NT2/D1 (cell line): ENCODE measurements at regions not wholly inside any gene's neighbourhood (a gene's known extent, or its start where the extent isn't known, plus 50 kb on each side); places are given as distances from the start of the nearest gene placed in this dataset.
"Not testable (repeated sequence)": the region's sequence is repeated elsewhere in the genome, so short reads cannot be mapped to it uniquely, and the experiment has no call there.

Experiments
- DNase-seq: peaks from one replicate; pipeline ENCODE4 v3.0.0-alpha.2; 2011; ENCODE audit warnings: low read depth, low spot score
- H3K27me3 ChIP-seq: 2 replicates; pipeline ENCODE4 v1.6.0; 2011; ENCODE audit warnings: mild to moderate bottlenecking; ENCODE audit not compliant: insufficient read length, insufficient read depth
- H3K36me3 ChIP-seq: 2 replicates; pipeline ENCODE4 v1.6.1; 2011; ENCODE audit warnings: mild to moderate bottlenecking, low read length, mixed read lengths; ENCODE audit not compliant: insufficient read depth, insufficient read length
- H3K4me1 ChIP-seq: 2 replicates; pipeline ENCODE4 v1.5.1; 2011; ENCODE audit not compliant: insufficient read depth, insufficient read length
- H3K4me3 ChIP-seq: 2 replicates; pipeline ENCODE4 v1.5.1; 2011; ENCODE audit warnings: low read depth; ENCODE audit not compliant: insufficient read length
- H3K9ac ChIP-seq: 2 replicates; pipeline ENCODE4 v1.6.0; 2011; ENCODE audit warnings: low read depth; ENCODE audit not compliant: insufficient read length
- H3K9me3 ChIP-seq: 2 replicates; pipeline ENCODE4 v1.5.1; 2011; ENCODE audit warnings: mild to moderate bottlenecking, low read length; ENCODE audit not compliant: insufficient read depth
- SUZ12 ChIP-seq: IDR thresholded peaks from 2 replicates; pipeline ENCODE4 v1.6.1; 2011; ENCODE audit not compliant: insufficient read length, insufficient read depth; ENCODE audit errors: extremely low read depth
- YY1 ChIP-seq: IDR thresholded peaks from 2 replicates; pipeline ENCODE4 v1.6.1; 2011; ENCODE audit not compliant: insufficient read length, insufficient read depth
- ZNF274 ChIP-seq: IDR thresholded peaks from 2 replicates; pipeline ENCODE4 v1.6.1; 2011; ENCODE audit warnings: mild to moderate bottlenecking, low read depth, low read length

DNA sequence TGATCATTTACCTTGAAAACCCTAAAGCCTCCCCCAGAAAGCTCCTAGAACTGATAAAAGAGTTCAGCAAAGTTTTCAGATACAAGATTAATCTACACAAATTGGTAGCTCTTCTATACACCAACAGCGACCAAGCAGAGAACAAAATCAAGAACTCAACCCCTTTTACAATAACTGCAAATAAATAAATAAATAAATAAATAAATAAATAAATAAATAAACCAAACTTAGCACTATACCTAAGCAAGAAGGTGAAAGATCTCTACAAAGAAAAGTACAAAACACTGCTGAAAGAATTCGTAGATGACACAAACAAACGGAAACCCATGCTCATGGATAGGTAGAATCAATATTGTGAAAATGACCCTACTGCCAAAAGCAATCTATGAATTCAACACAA is 182.0 kb upstream of the RND3 start:
- H3K9me3 ChIP-seq, result no peaks in the 10 kb centered on the region
- no peaks in the 10 kb centered on the region for H3K36me3 ChIP-seq
- DNase-seq, result no peak
- H3K4me1 ChIP-seq, result no peaks in the 10 kb centered on the region
- TF ChIP-seq YY1 (no peak), SUZ12 (no peak), ZNF274 (no peak)
- H3K27me3 ChIP-seq, result no peaks in the 10 kb centered on the region
- no peak overlapping the region for H3K4me3 ChIP-seq
- H3K9ac ChIP-seq, result no peak overlapping the region

DNA sequence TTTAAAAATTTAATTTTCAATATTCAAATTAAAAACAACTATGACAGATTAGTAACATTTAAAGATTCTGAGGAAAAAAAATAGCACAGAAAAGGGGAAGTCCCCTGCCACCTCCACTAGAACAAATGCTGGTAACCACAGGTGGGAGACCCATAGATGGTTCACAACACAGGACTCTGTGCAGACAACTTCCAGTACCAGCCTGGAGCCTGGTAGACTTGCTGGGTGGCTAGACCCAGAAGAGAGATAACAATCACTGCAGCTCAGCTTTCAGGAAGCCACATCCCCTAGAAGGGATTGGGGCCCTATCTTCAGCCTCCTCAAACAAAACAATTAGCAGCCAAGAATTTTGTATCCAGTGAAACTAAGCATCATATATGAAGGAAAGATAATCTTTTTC is 179.6 kb upstream of the RND3 start:
- H3K9ac ChIP-seq, DNase-seq, H3K4me1 ChIP-seq, H3K9me3 ChIP-seq, H3K4me3 ChIP-seq, H3K27me3 ChIP-seq, H3K36me3 ChIP-seq: not testable (repeated sequence)

- DNase-seq, result no peak
- H3K4me1 ChIP-seq, result no peaks in the 10 kb centered on the region
- H3K36me3 ChIP-seq, result no peaks in the 10 kb centered on the region
- H3K4me3 ChIP-seq, result no peak overlapping the region
- peaks cover 20% of the 10 kb centered on the region for H3K9me3 ChIP-seq
- H3K9ac ChIP-seq, result no peak overlapping the region
- TF ChIP-seq ZNF274 (no peak), SUZ12 (no peak), YY1 (no peak)
- H3K27me3 ChIP-seq, result no peaks in the 10 kb centered on the region
These were observed 175.7 kb upstream of the RND3 start for GRCh38 chr2:150663143-150663542.

GRCh38 chr2:150656002-150656401 is 168.5 kb upstream of the RND3 start:
- no peak for DNase-seq
- TF ChIP-seq YY1 (no peak), ZNF274 (no peak), SUZ12 (no peak)
- H3K27me3 ChIP-seq, result no peaks in the 10 kb centered on the region

DNA sequence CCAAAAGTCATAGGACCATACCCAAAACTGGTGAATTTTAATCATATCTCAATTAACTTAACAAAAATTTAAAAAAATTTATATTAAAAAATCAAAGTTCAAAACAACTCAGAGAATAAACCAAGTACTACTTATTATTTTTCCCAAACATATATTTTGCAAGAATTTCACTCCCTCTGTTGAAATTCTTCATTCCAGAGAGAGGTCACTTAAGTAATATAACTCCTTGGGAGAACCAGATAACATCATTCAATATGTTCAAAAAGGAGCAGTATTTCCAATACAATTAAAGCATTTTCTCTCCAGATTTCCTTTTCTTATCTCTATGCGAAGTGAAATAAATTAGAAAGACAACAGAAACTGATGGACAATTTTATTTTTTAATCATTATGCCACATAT is 165.9 kb upstream of the RND3 start:
- no peaks in the 10 kb centered on the region for H3K27me3 ChIP-seq
- H3K36me3 ChIP-seq, result no peaks in the 10 kb centered on the region
- H3K4me3 ChIP-seq, result no peak overlapping the region
- no peak overlapping the region for H3K9ac ChIP-seq
- TF ChIP-seq ZNF274, result no peak
- TF ChIP-seq YY1, result no peak
- no peak for TF ChIP-seq SUZ12
- H3K9me3 ChIP-seq, result no peaks in the 10 kb centered on the region; the same call in 1 of the 2 replicates
- DNase-seq, result no peak
- H3K4me1 ChIP-seq, result no peaks in the 10 kb centered on the region

More at GRCh38 chr2:150656002-150656401, 168.5 kb upstream of the RND3 start:
- peaks cover 4% of the 10 kb centered on the region for H3K9me3 ChIP-seq
- no peaks in the 10 kb centered on the region for H3K36me3 ChIP-seq
- no peaks in the 10 kb centered on the region for H3K4me1 ChIP-seq
- H3K4me3 ChIP-seq, result no peak overlapping the region
- no peak overlapping the region for H3K9ac ChIP-seq

DNA sequence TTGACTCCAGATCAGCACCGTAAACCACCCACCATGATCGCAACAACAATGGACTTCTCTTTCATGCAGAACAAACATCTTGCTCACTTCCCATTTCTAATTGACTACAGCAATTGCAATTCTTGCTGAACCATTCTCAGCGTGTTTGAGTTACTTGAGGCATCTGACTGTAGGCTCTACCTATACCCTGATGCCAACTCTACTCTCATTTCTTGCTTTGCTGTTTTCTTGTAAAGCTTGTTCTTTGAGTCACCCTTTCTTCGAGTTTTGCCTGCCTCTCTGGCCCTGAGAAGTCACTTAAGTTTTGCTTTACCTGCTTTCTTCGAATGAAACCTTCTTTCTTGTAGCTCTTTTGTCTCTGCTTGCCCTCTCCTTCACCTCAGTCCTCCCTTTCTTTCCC is 160.5 kb upstream of the RND3 start:
- Histone ChIP-seq H3K27me3 (no peaks in the 10 kb centered on the region), H3K36me3 (no peaks in the 10 kb centered on the region), H3K4me3 (no peak overlapping the region), H3K9me3 (no peaks in the 10 kb centered on the region), H3K9ac (no peak overlapping the region), H3K4me1 (no peaks in the 10 kb centered on the region)
- TF ChIP-seq YY1, result no peak
- DNase-seq, result no peak

DNA sequence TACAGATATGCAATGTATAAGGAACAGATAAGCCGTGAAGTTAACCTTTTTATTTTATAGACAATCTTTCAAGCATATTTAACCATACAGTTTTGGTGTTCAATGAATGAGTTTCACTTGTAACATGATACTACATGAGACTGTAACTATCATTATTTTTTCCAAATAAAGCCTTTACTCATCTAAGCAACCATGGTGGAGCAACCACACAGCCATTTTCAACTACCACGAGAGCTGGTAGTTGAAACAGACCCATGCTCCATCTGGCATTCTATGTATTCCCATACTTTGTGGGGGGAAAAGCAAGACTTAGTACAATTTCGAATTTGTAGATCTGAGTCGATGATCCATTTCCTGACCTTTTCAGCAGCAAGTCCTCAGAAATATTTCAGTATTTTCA is 159.3 kb upstream of the RND3 start:
- H3K36me3 ChIP-seq, result no peaks in the 10 kb centered on the region
- no peak overlapping the region for H3K9ac ChIP-seq
- no peak overlapping the region for H3K4me3 ChIP-seq
- no peak for DNase-seq
- H3K27me3 ChIP-seq, result no peaks in the 10 kb centered on the region
- H3K9me3 ChIP-seq, result no peaks in the 10 kb centered on the region
- TF ChIP-seq ZNF274 (no peak), YY1 (no peak)
- H3K4me1 ChIP-seq, result no peaks in the 10 kb centered on the region

DNA sequence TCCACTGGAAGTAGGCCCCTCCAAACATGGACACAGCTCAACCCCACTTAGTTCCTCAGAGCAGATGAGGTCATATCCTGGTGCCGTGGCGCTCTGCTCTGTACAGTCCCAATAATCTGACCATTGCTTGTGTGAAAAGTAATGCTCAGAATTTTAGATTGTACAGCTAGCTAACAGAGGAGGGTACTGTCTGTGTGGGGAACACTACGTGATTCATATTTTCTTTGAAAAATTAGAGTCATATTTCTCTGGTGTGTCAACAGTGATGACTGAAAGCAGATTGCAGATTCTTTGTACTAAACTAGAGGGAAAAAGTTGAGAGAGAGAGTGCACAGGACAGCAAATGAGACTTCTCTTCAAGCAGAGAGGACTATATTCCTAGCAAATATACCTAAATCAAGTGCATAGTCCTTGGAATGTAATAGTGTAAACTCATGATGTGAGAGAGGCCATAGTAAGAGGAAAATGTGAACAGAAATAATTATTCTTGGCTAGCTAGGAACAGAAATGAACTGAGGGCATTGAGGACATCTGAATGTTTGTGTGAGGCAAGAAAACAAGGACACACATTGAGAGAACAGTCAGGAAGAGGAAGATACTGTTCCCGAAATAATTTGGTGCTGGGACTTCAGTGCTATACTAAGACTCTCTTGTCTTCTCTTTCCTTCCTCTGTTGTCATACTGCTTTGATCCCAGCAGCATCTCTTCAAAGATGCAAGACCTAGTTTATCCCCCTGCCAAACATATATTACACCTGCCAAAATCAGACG is 157.0 kb upstream of the RND3 start:
- H3K4me3 ChIP-seq, result no peak overlapping the region
- no peak for DNase-seq
- no peak overlapping the region for H3K9ac ChIP-seq
- no peaks in the 10 kb centered on the region for H3K9me3 ChIP-seq
- TF ChIP-seq YY1, result no peak
- no peak for TF ChIP-seq ZNF274
- no peak for TF ChIP-seq SUZ12
- no peaks in the 10 kb centered on the region for H3K4me1 ChIP-seq
- H3K27me3 ChIP-seq, result no peaks in the 10 kb centered on the region
- no peaks in the 10 kb centered on the region for H3K36me3 ChIP-seq
